ENCODE measurements at regions not wholly inside any gene's neighbourhood (a gene's known extent, or its start where the extent isn't known, plus 50 kb on each side); places are given as distances from the start of the nearest gene placed in this dataset.

- no peaks in the 10 kb centered on the region for H3F3A ChIP-seq (ENCODE audit: insufficient read depth, low read length)
- H3K36me3 ChIP-seq (replicated peaks; ENCODE audit: insufficient read depth, low read length) = no peaks in the 10 kb centered on the region
- H3K9me2 ChIP-seq (replicated peaks; ENCODE audit: insufficient read depth, low read length) = no peaks in the 10 kb centered on the region
- no peaks in the 10 kb centered on the region for H3K4me1 ChIP-seq (ENCODE audit: low read length)
- no peaks in the 10 kb centered on the region for H3K79me2 ChIP-seq (ENCODE audit: low read length)
- H3K27ac ChIP-seq (ENCODE audit: low read length) = no peak overlapping the region
- no peak for DNase-seq
- no peak overlapping the region for H3K9ac ChIP-seq (ENCODE audit: low read length)
- no peak overlapping the region for H3K4me3 ChIP-seq (ENCODE audit: low read length)
- H2AFZ ChIP-seq (ENCODE audit: low read length) = no peak overlapping the region
- H3K27me3 ChIP-seq (replicated peaks; ENCODE audit: insufficient read depth, low read length) = no peaks in the 10 kb centered on the region
- no peaks in the 10 kb centered on the region for H3K9me3 ChIP-seq (replicated peaks; ENCODE audit: insufficient read depth, low read length)
- no peaks in the 10 kb centered on the region for H4K20me1 ChIP-seq (ENCODE audit: insufficient read depth, low read length)
- TF ChIP-seq EZH2phosphoT487 (IDR thresholded peaks at IDR 0.05; ENCODE audit: low read length) (no peak), EZH2 (optimal IDR thresholded peaks at IDR 0.05; ENCODE audit: low read depth, low read length) (no peak)
- TF ChIP-seq, protein P1, sequence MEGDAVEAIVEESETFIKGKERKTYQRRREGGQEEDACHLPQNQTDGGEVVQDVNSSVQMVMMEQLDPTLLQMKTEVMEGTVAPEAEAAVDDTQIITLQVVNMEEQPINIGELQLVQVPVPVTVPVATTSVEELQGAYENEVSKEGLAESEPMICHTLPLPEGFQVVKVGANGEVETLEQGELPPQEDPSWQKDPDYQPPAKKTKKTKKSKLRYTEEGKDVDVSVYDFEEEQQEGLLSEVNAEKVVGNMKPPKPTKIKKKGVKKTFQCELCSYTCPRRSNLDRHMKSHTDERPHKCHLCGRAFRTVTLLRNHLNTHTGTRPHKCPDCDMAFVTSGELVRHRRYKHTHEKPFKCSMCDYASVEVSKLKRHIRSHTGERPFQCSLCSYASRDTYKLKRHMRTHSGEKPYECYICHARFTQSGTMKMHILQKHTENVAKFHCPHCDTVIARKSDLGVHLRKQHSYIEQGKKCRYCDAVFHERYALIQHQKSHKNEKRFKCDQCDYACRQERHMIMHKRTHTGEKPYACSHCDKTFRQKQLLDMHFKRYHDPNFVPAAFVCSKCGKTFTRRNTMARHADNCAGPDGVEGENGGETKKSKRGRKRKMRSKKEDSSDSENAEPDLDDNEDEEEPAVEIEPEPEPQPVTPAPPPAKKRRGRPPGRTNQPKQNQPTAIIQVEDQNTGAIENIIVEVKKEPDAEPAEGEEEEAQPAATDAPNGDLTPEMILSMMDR (IDR thresholded peaks at IDR 0.05; ENCODE audit: low read length) = no peak
- no peak overlapping the region for H3K4me2 ChIP-seq (ENCODE audit: low read depth, low read length)
These were observed 82.6 kb upstream of the SKOR2 start for GRCh38 chr18:47333926-47334635.

- TF ChIP-seq EZH2phosphoT487 (IDR thresholded peaks at IDR 0.05; ENCODE audit: low read length) = no peak
- TF ChIP-seq, protein P1 (IDR thresholded peaks at IDR 0.05; ENCODE audit: low read length) = no peak
- TF ChIP-seq EZH2 (optimal IDR thresholded peaks at IDR 0.05; ENCODE audit: low read depth, low read length) = no peak
- no peaks in the 10 kb centered on the region for H3F3A ChIP-seq (ENCODE audit: insufficient read depth, low read length)
- H3K36me3 ChIP-seq (replicated peaks; ENCODE audit: insufficient read depth, low read length) = no peaks in the 10 kb centered on the region
- H3K9me2 ChIP-seq (replicated peaks; ENCODE audit: insufficient read depth, low read length) = no peaks in the 10 kb centered on the region
- H3K4me3 ChIP-seq (ENCODE audit: low read length) = no peak overlapping the region
- no peaks in the 10 kb centered on the region for H3K79me2 ChIP-seq (ENCODE audit: low read length)
- DNase-seq = no peak
- H4K20me1 ChIP-seq (ENCODE audit: insufficient read depth, low read length) = no peaks in the 10 kb centered on the region
- no peak overlapping the region for H3K4me2 ChIP-seq (ENCODE audit: low read depth, low read length)
- H2AFZ ChIP-seq (ENCODE audit: low read length) = no peak overlapping the region
- H3K4me1 ChIP-seq (ENCODE audit: low read length) = no peaks in the 10 kb centered on the region
- H3K27ac ChIP-seq (ENCODE audit: low read length) = no peak overlapping the region
- no peak overlapping the region for H3K9ac ChIP-seq (ENCODE audit: low read length)
- H3K9me3 ChIP-seq (replicated peaks; ENCODE audit: insufficient read depth, low read length) = no peaks in the 10 kb centered on the region
- H3K27me3 ChIP-seq (replicated peaks; ENCODE audit: insufficient read depth, low read length) = no peaks in the 10 kb centered on the region
These were observed 80.2 kb upstream of the SKOR2 start for GRCh38 chr18:47331641-47332040.

- Histone ChIP-seq H3K4me3 (ENCODE audit: low read length) (no peak overlapping the region), H3K27me3 (replicated peaks; ENCODE audit: insufficient read depth, low read length) (no peaks in the 10 kb centered on the region), H3K4me2 (ENCODE audit: low read depth, low read length) (no peak overlapping the region), H3K27ac (ENCODE audit: low read length) (no peak overlapping the region), H3K79me2 (ENCODE audit: low read length) (no peaks in the 10 kb centered on the region), H3K36me3 (replicated peaks; ENCODE audit: insufficient read depth, low read length) (no peaks in the 10 kb centered on the region), H3K9me3 (replicated peaks; ENCODE audit: insufficient read depth, low read length) (no peaks in the 10 kb centered on the region), H4K20me1 (ENCODE audit: insufficient read depth, low read length) (no peaks in the 10 kb centered on the region), H3K9ac (ENCODE audit: low read length) (no peak overlapping the region), H2AFZ (ENCODE audit: low read length) (no peak overlapping the region), H3K9me2 (replicated peaks; ENCODE audit: insufficient read depth, low read length) (no peaks in the 10 kb centered on the region), H3F3A (ENCODE audit: insufficient read depth, low read length) (no peaks in the 10 kb centered on the region), H3K4me1 (ENCODE audit: low read length) (no peaks in the 10 kb centered on the region)
- no peak for DNase-seq
- TF ChIP-seq EZH2phosphoT487 (IDR thresholded peaks at IDR 0.05; ENCODE audit: low read length) (no peak), EZH2 (optimal IDR thresholded peaks at IDR 0.05; ENCODE audit: low read depth, low read length) (no peak)
- TF ChIP-seq, protein P1 (IDR thresholded peaks at IDR 0.05; ENCODE audit: low read length) = no peak
These were observed 79.6 kb upstream of the SKOR2 start for GRCh38 chr18:47331026-47331425.

All from MM.1S (cell line).